WTC11 (cell line): ENCODE measurements at regions not wholly inside any gene's neighbourhood (a gene's known extent, or its start where the extent isn't known, plus 50 kb on each side); places are given as distances from the start of the nearest gene placed in this dataset.

Experiments
- ATAC-seq: fragments of 200-7000 bp; cut with Tn5 transposase; 2 replicates; pipeline ENCODE4 v1.10.0; 2021; ENCODE audit warnings: mild to moderate bottlenecking, moderate library complexity
- CTCF ChIA-PET: fragments of 300-600 bp; sonication (Branson Sonifier 250); formaldehyde crosslinking; loops from one replicate; lab custom pipeline; 2021; ENCODE audit warnings: antibody characterized with exemption; lab: Charles Lee
- POLR2A ChIA-PET: fragments of 350-600 bp; sonication (Branson Sonifier 250); formaldehyde crosslinking; loops from one replicate; lab custom pipeline; 2021; ENCODE audit warnings: antibody characterized with exemption; lab: Charles Lee
- DNase-seq: peaks from one replicate; pipeline ENCODE4 v3.0.0; 2021; ENCODE audit warnings: low spot score
- H3K27ac Mint-ChIP-seq: 2 replicates; pipeline ENCODE4 v1.8.0; 2021; ENCODE audit warnings: mixed read lengths
- H3K27me3 Mint-ChIP-seq: 2 replicates; pipeline ENCODE4 v1.8.0; 2021; ENCODE audit warnings: low read depth, mild to moderate bottlenecking, moderate library complexity, mixed read lengths
- H3K36me3 Mint-ChIP-seq: 2 replicates; pipeline ENCODE4 v1.8.0; 2021; ENCODE audit warnings: mixed read lengths
- H3K4me1 Mint-ChIP-seq: 2 replicates; pipeline ENCODE4 v1.8.0; 2022; ENCODE audit warnings: mixed read lengths
- H3K4me3 Mint-ChIP-seq: 2 replicates; pipeline ENCODE4 v1.8.0; 2021; ENCODE audit warnings: mild to moderate bottlenecking, moderate library complexity, mixed read lengths
- H3K9me3 Mint-ChIP-seq: 2 replicates; pipeline ENCODE4 v1.8.0; 2021; ENCODE audit warnings: mixed read lengths
- ESRRA ChIP-seq: sonication (generic); formaldehyde crosslinking; IDR thresholded peaks from 2 replicates; pipeline ENCODE4 v1.8.1; 2022; ENCODE audit warnings: mild to moderate bottlenecking, missing genetic modification reagents, borderline replicate concordance
- FOXJ3 ChIP-seq: sonication (generic); formaldehyde crosslinking; IDR thresholded peaks from 2 replicates; pipeline ENCODE4 v1.9.0; 2021; ENCODE audit warnings: missing genetic modification reagents, mild to moderate bottlenecking, borderline replicate concordance
- SOX15 ChIP-seq: fragments of 250-450 bp; sonication (Bioruptor Pico); IDR thresholded peaks from 2 replicates; pipeline ENCODE4 v1.9.0; 2021; ENCODE audit warnings: mild to moderate bottlenecking
- TF ChIP-seq, protein P1 (sequence below): fragments of 250-450 bp; sonication (Bioruptor Pico); IDR thresholded peaks from 2 replicates; pipeline ENCODE4 v1.9.0; 2021; ENCODE audit warnings: mild to moderate bottlenecking
- TF ChIP-seq, protein P2 (sequence below): sonication (generic); formaldehyde crosslinking; IDR thresholded peaks from 2 replicates; pipeline ENCODE4 v1.8.0; 2022; ENCODE audit warnings: missing genetic modification reagents
- TF ChIP-seq, protein P3 (sequence below): sonication (generic); formaldehyde crosslinking; IDR thresholded peaks from 2 replicates; pipeline ENCODE4 v1.8.1; 2022; ENCODE audit warnings: low read depth, mild to moderate bottlenecking, moderate library complexity, missing genetic modification reagents, borderline replicate concordance
- TF ChIP-seq, protein P4 (sequence below): sonication (generic); formaldehyde crosslinking; IDR thresholded peaks from 2 replicates; pipeline ENCODE4 v1.8.1; 2023; ENCODE audit warnings: mild to moderate bottlenecking, missing genetic modification reagents, borderline replicate concordance
- TF ChIP-seq, protein P5 (sequence below): sonication (generic); formaldehyde crosslinking; IDR thresholded peaks from 2 replicates; pipeline ENCODE4 v1.8.0; 2022; ENCODE audit warnings: mild to moderate bottlenecking, missing genetic modification reagents
- TF ChIP-seq, protein P6 (sequence below): sonication (generic); formaldehyde crosslinking; IDR thresholded peaks from 2 replicates; pipeline ENCODE4 v1.8.1; 2023; ENCODE audit warnings: mild to moderate bottlenecking, missing genetic modification reagents
- TF ChIP-seq, protein P7 (sequence below): sonication (generic); formaldehyde crosslinking; IDR thresholded peaks from 2 replicates; pipeline ENCODE4 v1.8.0; 2022; ENCODE audit warnings: mild to moderate bottlenecking, missing genetic modification reagents
- TF ChIP-seq, protein P8 (sequence below): sonication (generic); formaldehyde crosslinking; IDR thresholded peaks from 2 replicates; pipeline ENCODE4 v1.8.1; 2022; ENCODE audit warnings: low read depth, missing genetic modification reagents, borderline replicate concordance
- TF ChIP-seq, protein P9 (sequence below): sonication (generic); formaldehyde crosslinking; IDR thresholded peaks from 2 replicates; pipeline ENCODE4 v1.8.1; 2023; ENCODE audit warnings: mild to moderate bottlenecking, missing genetic modification reagents

DNA sequence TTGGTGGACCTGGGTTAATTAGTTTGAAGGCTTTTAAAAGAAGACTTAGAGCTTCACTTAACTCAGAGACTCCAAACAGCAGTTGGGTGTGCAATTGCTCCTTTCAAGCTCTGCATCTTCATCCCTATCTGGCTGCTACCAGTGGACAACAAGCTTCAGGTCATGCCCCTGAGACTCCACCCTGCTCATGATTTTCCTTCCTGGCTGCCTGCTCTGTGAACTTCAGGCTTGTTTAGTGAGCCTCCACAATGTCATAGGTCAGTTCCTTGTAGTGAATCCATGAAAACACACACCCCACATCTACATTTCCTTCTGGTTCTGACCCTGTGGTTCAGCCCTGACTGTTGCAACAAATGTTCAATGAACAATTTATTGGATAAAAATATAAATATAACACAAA is 61.1 kb upstream of the MARCKS start:
- ChIA-PET POLR2A (no interaction called here), CTCF (no interaction called here)
- no peak for ATAC-seq
- TF ChIP-seq, protein P1, sequence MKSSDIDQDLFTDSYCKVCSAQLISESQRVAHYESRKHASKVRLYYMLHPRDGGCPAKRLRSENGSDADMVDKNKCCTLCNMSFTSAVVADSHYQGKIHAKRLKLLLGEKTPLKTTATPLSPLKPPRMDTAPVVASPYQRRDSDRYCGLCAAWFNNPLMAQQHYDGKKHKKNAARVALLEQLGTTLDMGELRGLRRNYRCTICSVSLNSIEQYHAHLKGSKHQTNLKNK (CRISPR knock-in tag) = no peak
- TF ChIP-seq ESRRA (CRISPR knock-in tag) = no peak
- TF ChIP-seq, protein P2, sequence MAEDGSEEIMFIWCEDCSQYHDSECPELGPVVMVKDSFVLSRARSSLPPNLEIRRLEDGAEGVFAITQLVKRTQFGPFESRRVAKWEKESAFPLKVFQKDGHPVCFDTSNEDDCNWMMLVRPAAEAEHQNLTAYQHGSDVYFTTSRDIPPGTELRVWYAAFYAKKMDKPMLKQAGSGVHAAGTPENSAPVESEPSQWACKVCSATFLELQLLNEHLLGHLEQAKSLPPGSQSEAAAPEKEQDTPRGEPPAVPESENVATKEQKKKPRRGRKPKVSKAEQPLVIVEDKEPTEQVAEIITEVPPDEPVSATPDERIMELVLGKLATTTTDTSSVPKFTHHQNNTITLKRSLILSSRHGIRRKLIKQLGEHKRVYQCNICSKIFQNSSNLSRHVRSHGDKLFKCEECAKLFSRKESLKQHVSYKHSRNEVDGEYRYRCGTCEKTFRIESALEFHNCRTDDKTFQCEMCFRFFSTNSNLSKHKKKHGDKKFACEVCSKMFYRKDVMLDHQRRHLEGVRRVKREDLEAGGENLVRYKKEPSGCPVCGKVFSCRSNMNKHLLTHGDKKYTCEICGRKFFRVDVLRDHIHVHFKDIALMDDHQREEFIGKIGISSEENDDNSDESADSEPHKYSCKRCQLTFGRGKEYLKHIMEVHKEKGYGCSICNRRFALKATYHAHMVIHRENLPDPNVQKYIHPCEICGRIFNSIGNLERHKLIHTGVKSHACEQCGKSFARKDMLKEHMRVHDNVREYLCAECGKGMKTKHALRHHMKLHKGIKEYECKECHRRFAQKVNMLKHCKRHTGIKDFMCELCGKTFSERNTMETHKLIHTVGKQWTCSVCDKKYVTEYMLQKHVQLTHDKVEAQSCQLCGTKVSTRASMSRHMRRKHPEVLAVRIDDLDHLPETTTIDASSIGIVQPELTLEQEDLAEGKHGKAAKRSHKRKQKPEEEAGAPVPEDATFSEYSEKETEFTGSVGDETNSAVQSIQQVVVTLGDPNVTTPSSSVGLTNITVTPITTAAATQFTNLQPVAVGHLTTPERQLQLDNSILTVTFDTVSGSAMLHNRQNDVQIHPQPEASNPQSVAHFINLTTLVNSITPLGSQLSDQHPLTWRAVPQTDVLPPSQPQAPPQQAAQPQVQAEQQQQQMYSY (CRISPR knock-in tag) = no peak
- TF ChIP-seq, protein P3, sequence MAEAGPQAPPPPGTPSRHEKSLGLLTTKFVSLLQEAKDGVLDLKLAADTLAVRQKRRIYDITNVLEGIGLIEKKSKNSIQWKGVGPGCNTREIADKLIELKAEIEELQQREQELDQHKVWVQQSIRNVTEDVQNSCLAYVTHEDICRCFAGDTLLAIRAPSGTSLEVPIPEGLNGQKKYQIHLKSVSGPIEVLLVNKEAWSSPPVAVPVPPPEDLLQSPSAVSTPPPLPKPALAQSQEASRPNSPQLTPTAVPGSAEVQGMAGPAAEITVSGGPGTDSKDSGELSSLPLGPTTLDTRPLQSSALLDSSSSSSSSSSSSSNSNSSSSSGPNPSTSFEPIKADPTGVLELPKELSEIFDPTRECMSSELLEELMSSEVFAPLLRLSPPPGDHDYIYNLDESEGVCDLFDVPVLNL (CRISPR knock-in tag) = no peak
- TF ChIP-seq SOX15 (CRISPR knock-in tag) = no peak
- TF ChIP-seq, protein P4, sequence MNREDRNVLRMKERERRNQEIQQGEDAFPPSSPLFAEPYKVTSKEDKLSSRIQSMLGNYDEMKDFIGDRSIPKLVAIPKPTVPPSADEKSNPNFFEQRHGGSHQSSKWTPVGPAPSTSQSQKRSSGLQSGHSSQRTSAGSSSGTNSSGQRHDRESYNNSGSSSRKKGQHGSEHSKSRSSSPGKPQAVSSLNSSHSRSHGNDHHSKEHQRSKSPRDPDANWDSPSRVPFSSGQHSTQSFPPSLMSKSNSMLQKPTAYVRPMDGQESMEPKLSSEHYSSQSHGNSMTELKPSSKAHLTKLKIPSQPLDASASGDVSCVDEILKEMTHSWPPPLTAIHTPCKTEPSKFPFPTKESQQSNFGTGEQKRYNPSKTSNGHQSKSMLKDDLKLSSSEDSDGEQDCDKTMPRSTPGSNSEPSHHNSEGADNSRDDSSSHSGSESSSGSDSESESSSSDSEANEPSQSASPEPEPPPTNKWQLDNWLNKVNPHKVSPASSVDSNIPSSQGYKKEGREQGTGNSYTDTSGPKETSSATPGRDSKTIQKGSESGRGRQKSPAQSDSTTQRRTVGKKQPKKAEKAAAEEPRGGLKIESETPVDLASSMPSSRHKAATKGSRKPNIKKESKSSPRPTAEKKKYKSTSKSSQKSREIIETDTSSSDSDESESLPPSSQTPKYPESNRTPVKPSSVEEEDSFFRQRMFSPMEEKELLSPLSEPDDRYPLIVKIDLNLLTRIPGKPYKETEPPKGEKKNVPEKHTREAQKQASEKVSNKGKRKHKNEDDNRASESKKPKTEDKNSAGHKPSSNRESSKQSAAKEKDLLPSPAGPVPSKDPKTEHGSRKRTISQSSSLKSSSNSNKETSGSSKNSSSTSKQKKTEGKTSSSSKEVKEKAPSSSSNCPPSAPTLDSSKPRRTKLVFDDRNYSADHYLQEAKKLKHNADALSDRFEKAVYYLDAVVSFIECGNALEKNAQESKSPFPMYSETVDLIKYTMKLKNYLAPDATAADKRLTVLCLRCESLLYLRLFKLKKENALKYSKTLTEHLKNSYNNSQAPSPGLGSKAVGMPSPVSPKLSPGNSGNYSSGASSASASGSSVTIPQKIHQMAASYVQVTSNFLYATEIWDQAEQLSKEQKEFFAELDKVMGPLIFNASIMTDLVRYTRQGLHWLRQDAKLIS (CRISPR knock-in tag) = no peak
- TF ChIP-seq, protein P5, sequence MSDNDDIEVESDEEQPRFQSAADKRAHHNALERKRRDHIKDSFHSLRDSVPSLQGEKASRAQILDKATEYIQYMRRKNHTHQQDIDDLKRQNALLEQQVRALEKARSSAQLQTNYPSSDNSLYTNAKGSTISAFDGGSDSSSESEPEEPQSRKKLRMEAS (CRISPR knock-in tag) = no peak
- H3K4me3 Mint-ChIP-seq = no peak overlapping the region
- no peak for DNase-seq
- no peak overlapping the region for H3K27ac Mint-ChIP-seq
- H3K36me3 Mint-ChIP-seq = no peaks in the 10 kb centered on the region
- H3K27me3 Mint-ChIP-seq = no peaks in the 10 kb centered on the region
- H3K4me1 Mint-ChIP-seq = no peaks in the 10 kb centered on the region
- no peaks in the 10 kb centered on the region for H3K9me3 Mint-ChIP-seq

DNA sequence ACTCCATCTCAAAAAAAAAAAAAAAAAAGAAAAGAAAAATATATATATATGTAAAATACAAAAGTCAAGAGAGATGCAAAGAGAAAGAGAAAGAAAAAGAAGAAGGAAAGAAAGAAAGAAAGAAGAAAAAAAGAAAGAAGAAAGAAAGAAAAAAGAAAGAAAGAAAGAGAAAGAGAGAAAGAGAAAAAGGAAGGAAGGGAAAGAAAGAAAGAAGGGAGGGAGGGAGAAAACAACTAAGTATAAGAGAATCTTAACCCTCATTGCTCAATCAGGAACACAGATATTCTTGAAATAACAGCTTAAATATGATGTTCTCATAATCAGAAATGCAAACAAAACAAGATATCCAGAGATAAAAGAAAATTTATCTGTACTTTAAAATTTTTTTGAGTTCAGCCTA is 54.4 kb upstream of the MARCKS start:
- no peak overlapping the region for H3K27ac Mint-ChIP-seq
- no peak overlapping the region for H3K4me3 Mint-ChIP-seq
- ATAC-seq (no peak), DNase-seq (no peak)
- H3K27me3 Mint-ChIP-seq = no peaks in the 10 kb centered on the region
- H3K9me3 Mint-ChIP-seq = no peaks in the 10 kb centered on the region
- no peaks in the 10 kb centered on the region for H3K4me1 Mint-ChIP-seq
- ChIA-PET POLR2A (no interaction called here), CTCF (no interaction called here)
- no peaks in the 10 kb centered on the region for H3K36me3 Mint-ChIP-seq
- TF ChIP-seq, protein P5 (CRISPR knock-in tag) = no peak
- TF ChIP-seq, protein P4 (CRISPR knock-in tag) = no peak
- TF ChIP-seq, protein P6, sequence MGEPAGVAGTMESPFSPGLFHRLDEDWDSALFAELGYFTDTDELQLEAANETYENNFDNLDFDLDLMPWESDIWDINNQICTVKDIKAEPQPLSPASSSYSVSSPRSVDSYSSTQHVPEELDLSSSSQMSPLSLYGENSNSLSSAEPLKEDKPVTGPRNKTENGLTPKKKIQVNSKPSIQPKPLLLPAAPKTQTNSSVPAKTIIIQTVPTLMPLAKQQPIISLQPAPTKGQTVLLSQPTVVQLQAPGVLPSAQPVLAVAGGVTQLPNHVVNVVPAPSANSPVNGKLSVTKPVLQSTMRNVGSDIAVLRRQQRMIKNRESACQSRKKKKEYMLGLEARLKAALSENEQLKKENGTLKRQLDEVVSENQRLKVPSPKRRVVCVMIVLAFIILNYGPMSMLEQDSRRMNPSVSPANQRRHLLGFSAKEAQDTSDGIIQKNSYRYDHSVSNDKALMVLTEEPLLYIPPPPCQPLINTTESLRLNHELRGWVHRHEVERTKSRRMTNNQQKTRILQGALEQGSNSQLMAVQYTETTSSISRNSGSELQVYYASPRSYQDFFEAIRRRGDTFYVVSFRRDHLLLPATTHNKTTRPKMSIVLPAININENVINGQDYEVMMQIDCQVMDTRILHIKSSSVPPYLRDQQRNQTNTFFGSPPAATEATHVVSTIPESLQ (CRISPR knock-in tag) = no peak
- TF ChIP-seq, protein P7, sequence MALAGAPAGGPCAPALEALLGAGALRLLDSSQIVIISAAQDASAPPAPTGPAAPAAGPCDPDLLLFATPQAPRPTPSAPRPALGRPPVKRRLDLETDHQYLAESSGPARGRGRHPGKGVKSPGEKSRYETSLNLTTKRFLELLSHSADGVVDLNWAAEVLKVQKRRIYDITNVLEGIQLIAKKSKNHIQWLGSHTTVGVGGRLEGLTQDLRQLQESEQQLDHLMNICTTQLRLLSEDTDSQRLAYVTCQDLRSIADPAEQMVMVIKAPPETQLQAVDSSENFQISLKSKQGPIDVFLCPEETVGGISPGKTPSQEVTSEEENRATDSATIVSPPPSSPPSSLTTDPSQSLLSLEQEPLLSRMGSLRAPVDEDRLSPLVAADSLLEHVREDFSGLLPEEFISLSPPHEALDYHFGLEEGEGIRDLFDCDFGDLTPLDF (CRISPR knock-in tag) = no peak
- TF ChIP-seq, protein P8, sequence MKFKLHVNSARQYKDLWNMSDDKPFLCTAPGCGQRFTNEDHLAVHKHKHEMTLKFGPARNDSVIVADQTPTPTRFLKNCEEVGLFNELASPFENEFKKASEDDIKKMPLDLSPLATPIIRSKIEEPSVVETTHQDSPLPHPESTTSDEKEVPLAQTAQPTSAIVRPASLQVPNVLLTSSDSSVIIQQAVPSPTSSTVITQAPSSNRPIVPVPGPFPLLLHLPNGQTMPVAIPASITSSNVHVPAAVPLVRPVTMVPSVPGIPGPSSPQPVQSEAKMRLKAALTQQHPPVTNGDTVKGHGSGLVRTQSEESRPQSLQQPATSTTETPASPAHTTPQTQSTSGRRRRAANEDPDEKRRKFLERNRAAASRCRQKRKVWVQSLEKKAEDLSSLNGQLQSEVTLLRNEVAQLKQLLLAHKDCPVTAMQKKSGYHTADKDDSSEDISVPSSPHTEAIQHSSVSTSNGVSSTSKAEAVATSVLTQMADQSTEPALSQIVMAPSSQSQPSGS (CRISPR knock-in tag) = no peak
- TF ChIP-seq FOXJ3 (no peak), SOX15 (CRISPR knock-in tag) (no peak)
- TF ChIP-seq, protein P9, sequence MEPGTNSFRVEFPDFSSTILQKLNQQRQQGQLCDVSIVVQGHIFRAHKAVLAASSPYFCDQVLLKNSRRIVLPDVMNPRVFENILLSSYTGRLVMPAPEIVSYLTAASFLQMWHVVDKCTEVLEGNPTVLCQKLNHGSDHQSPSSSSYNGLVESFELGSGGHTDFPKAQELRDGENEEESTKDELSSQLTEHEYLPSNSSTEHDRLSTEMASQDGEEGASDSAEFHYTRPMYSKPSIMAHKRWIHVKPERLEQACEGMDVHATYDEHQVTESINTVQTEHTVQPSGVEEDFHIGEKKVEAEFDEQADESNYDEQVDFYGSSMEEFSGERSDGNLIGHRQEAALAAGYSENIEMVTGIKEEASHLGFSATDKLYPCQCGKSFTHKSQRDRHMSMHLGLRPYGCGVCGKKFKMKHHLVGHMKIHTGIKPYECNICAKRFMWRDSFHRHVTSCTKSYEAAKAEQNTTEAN = no peak
